ENCODE measurements at regions not wholly inside any gene's neighbourhood (a gene's known extent, or its start where the extent isn't known, plus 50 kb on each side); places are given as distances from the start of the nearest gene placed in this dataset.

GRCh38 chr10:36583690-36584089, 541.7 kb upstream of the ANKRD30A start:
- Histone ChIP-seq H3K79me2 (ENCODE audit: control insufficient read depth, insufficient read depth, low read length) (no peaks in the 10 kb centered on the region), H3K9me1 (replicated peaks; ENCODE audit: control insufficient read depth, extremely low read depth, insufficient read depth, low read length) (no peaks in the 10 kb centered on the region), H3K4me1 (ENCODE audit: control insufficient read depth, extremely low read depth, insufficient read depth, low read length) (no peaks in the 10 kb centered on the region), H3K4me2 (ENCODE audit: insufficient read depth, low read length) (no peak overlapping the region), H3K4me3 (replicated peaks in 1 of 3; ENCODE audit: insufficient read depth in 1 of 3, low read depth in 1 of 3, low read length in 3 of 3) (no peak overlapping the region), H3K27ac (ENCODE audit: insufficient read depth, low read depth, low read length) (no peak overlapping the region), H2AFZ (ENCODE audit: low read depth, low read length) (no peak overlapping the region), H4K20me1 (replicated peaks; ENCODE audit: control insufficient read depth, extremely low read depth, insufficient read depth, low read length) (no peaks in the 10 kb centered on the region), H3K27me3 (ENCODE audit: control insufficient read depth in 2 of 2, insufficient read depth in 2 of 2, low read length in 2 of 2) (peaks cover 2 to 8% of the 10 kb centered on the region in 2 experiments), H3K9me3 (replicated peaks; ENCODE audit: control insufficient read depth, insufficient read depth, low read length) (no peaks in the 10 kb centered on the region), H3K9ac (replicated peaks; ENCODE audit: extremely low read depth, insufficient read depth, low read length) (no peak overlapping the region), H3K36me3 (ENCODE audit: control insufficient read depth in 2 of 2, extremely low read depth in 1 of 2, insufficient read depth in 2 of 2, low read length in 2 of 2) (no peaks in the 10 kb centered on the region)
- intact Hi-C loops (cut with micrococcal nuclease), result no loop called here
- ChIA-PET CTCF (no interaction called here), POLR2A (no interaction called here)
- FAIRE-seq (no peak), DNase-seq (ENCODE audit: low read depth, low spot score) (no peak)
- dilution Hi-C loops (cut with MboI; ENCODE audit: extremely low pct_ligation_motif_present, low sequenced_read_pairs), result no loop called here
- no TSS peak for BruUV-seq (replicated peaks)
- TF ChIP-seq CTCF (IDR thresholded peaks at IDR 0.05; ENCODE audit: extremely low read depth in 1 of 2, insufficient read depth in 1 of 2, low read depth in 1 of 2, low read length in 2 of 2) (no peak), MYC (IDR thresholded peaks at IDR 0.05; ENCODE audit: low read depth, low read length) (no peak), POLR2AphosphoS5 (IDR thresholded peaks at IDR 0.05; ENCODE audit: insufficient read depth, low read depth, low read length) (no peak), MAX (IDR thresholded peaks at IDR 0.05; ENCODE audit: insufficient read depth, insufficient read length) (no peak), POLR2A (IDR thresholded peaks at IDR 0.05; ENCODE audit: low read depth, low read length) (no peak), GATA2 (IDR thresholded peaks at IDR 0.05; ENCODE audit: insufficient read depth, insufficient read length, low read depth, low read length) (no peak), JUN (IDR thresholded peaks at IDR 0.05; ENCODE audit: borderline replicate concordance, insufficient read depth, insufficient read length, low read depth) (no peak), FOS (IDR thresholded peaks at IDR 0.05; ENCODE audit: borderline replicate concordance, insufficient read depth, low read length) (no peak), EZH2 (IDR thresholded peaks at IDR 0.05; ENCODE audit: borderline replicate concordance, low read depth, low read length, severe bottlenecking) (no peak)

All from endothelial cell of umbilical vein (primary cell).